IMR-90 (cell line): ENCODE measurements at regions not wholly inside any gene's neighbourhood (a gene's known extent, or its start where the extent isn't known, plus 50 kb on each side); places are given as distances from the start of the nearest gene placed in this dataset.

ENCODE experiments used
- ATAC-seq: fragments of 200-7000 bp; cut with Tn5 transposase; 2 replicates; pipeline ENCODE4 v1.9.1; 2020; ENCODE audit warnings: low read depth, mild to moderate bottlenecking, moderate library complexity
- BruUV-seq: library from RNA; stranded (reverse); fragments of 400-500 nt; replicated peaks from 2 replicates; lab custom pipeline; 2021; lab: Mats Ljungman, UMichigan
- CTCF ChIA-PET: fragments of 300-600 bp; formaldehyde crosslinking; extraction: SDS; loops from one replicate; lab custom pipeline; 2021; ENCODE audit warnings: antibody characterized with exemption; lab: Yijun Ruan, JAX
- POLR2A ChIA-PET: fragments of 300-600 bp; sonication (Branson Sonifier 250); formaldehyde crosslinking; loops from one replicate; lab custom pipeline; 2022; ENCODE audit warnings: antibody characterized with exemption; ENCODE audit not compliant: unreplicated experiment; lab: Charles Lee
- DNase-seq: peaks from one replicate; pipeline ENCODE4 v3.0.0; 2013
- H2AFZ ChIP-seq: replicated peaks from 2 replicates; pipeline ENCODE3; 2013; ENCODE audit warnings: low read length, mild to moderate bottlenecking; ENCODE audit not compliant: poor library complexity
- H2AK5ac ChIP-seq: 2 replicates; pipeline ENCODE4 v1.6.1; 2013; ENCODE audit warnings: low read depth, low read length, inconsistent platforms
- H2AK9ac ChIP-seq: replicated peaks from 2 replicates; pipeline ENCODE3; 2013; ENCODE audit warnings: mild to moderate bottlenecking, low read depth, low read length, moderate library complexity; ENCODE audit not compliant: poor library complexity
- H2BK120ac ChIP-seq: 2 replicates; pipeline ENCODE4 v1.6.1; 2013; ENCODE audit warnings: low read depth, low read length, inconsistent platforms
- H2BK15ac ChIP-seq: 3 replicates; pipeline ENCODE4 v1.6.1; 2013; ENCODE audit warnings: low read depth, low read length, inconsistent platforms
- H2BK20ac ChIP-seq: 2 replicates; pipeline ENCODE4 v1.6.1; 2013; ENCODE audit warnings: low read depth, mild to moderate bottlenecking, inconsistent platforms, low read length, moderate library complexity
- H2BK5ac ChIP-seq: 2 replicates; pipeline ENCODE4 v1.6.1; 2013; ENCODE audit warnings: mild to moderate bottlenecking, low read depth, low read length, inconsistent platforms; ENCODE audit not compliant: poor library complexity, severe bottlenecking
- H3K14ac ChIP-seq: replicated peaks from 2 replicates; pipeline ENCODE4 v1.6.1; 2013; ENCODE audit warnings: low read depth, low read length, inconsistent platforms
- H3K18ac ChIP-seq: 2 replicates; pipeline ENCODE4 v1.6.1; 2013; ENCODE audit warnings: low read depth, low read length, control low read depth
- H3K23ac ChIP-seq: 2 replicates; pipeline ENCODE4 v1.6.1; 2013; ENCODE audit warnings: low read depth, low read length, inconsistent platforms
- H3K27ac ChIP-seq: 2 replicates; pipeline ENCODE4 v1.5.1; 2013; ENCODE audit warnings: mild to moderate bottlenecking, control low read depth, low read length; ENCODE audit not compliant: insufficient read depth
- H3K27me3 ChIP-seq: 2 replicates; pipeline ENCODE4 v1.6.1; 2013; ENCODE audit warnings: low read length; ENCODE audit not compliant: control insufficient read depth, insufficient read depth
- H3K36me3 ChIP-seq: 2 replicates; pipeline ENCODE4 v1.6.1; 2013; ENCODE audit warnings: low read length, mixed read lengths; ENCODE audit not compliant: control insufficient read depth, insufficient read depth
- H3K4ac ChIP-seq: 2 replicates; pipeline ENCODE4 v1.6.1; 2013; ENCODE audit warnings: low read depth, low read length, inconsistent platforms
- H3K4me1 ChIP-seq: 2 replicates; pipeline ENCODE4 v1.6.1; 2013; ENCODE audit warnings: low read length, mixed read lengths; ENCODE audit not compliant: control insufficient read depth, insufficient read depth
- H3K4me2 ChIP-seq: 2 replicates; pipeline ENCODE4 v1.6.1; 2013; ENCODE audit warnings: low read depth, mild to moderate bottlenecking, control low read depth, low read length, moderate library complexity
- H3K4me3 ChIP-seq: 2 replicates; pipeline ENCODE4 v1.5.1; 2013; ENCODE audit warnings: low read depth, mild to moderate bottlenecking, control low read depth, low read length, moderate library complexity; ENCODE audit not compliant: insufficient read depth
- H3K56ac ChIP-seq: 2 replicates; pipeline ENCODE4 v1.6.1; 2013; ENCODE audit warnings: low read length, inconsistent platforms; ENCODE audit not compliant: insufficient read depth; ENCODE audit errors: extremely low read depth
- H3K79me1 ChIP-seq, 2 experiments: 2 replicates each; pipeline ENCODE4 v1.6.1; 2013; ENCODE audit warnings: low read length in 2 of 2, inconsistent platforms in 1 of 2, low read depth in 1 of 2
- H3K9ac ChIP-seq: 2 replicates; pipeline ENCODE4 v1.6.1; 2013; ENCODE audit warnings: low read depth, low read length, control low read depth
- H3K9me1 ChIP-seq: 2 replicates; pipeline ENCODE4 v1.6.1; 2013; ENCODE audit warnings: low read length, inconsistent platforms; ENCODE audit not compliant: insufficient read depth
- H3K9me3 ChIP-seq: 2 replicates; pipeline ENCODE4 v1.6.1; 2013; ENCODE audit warnings: low read length; ENCODE audit not compliant: control insufficient read depth, insufficient read depth
- H4K20me1 ChIP-seq: 2 replicates; pipeline ENCODE4 v1.6.1; 2013; ENCODE audit warnings: low read length, inconsistent platforms; ENCODE audit not compliant: insufficient read depth
- H4K5ac ChIP-seq: 2 replicates; pipeline ENCODE4 v1.6.1; 2013; ENCODE audit warnings: mild to moderate bottlenecking, low read depth, low read length, control low read depth
- H4K8ac ChIP-seq, 2 experiments: 2 replicates each; pipeline ENCODE4 v1.6.1; 2013; ENCODE audit warnings: low read depth in 2 of 2, low read length in 2 of 2, control low read depth in 1 of 2, inconsistent platforms in 1 of 2
- H4K91ac ChIP-seq: 2 replicates; pipeline ENCODE4 v1.6.1; 2013; ENCODE audit warnings: low read depth, low read length, inconsistent platforms; ENCODE audit not compliant: insufficient read depth
- MXI1 ChIP-seq: IDR thresholded peaks from 2 replicates; pipeline ENCODE4 v1.6.1; 2012; ENCODE audit warnings: low read depth, mild to moderate bottlenecking, low read length, moderate library complexity, borderline replicate concordance
- RFX5 ChIP-seq: IDR thresholded peaks from 2 replicates; pipeline ENCODE4 v1.8.0; 2012; ENCODE audit warnings: low read depth, mild to moderate bottlenecking, low read length, moderate library complexity
- SMC3 ChIP-seq: fragments of 150-350 bp; IDR thresholded peaks from 2 replicates; pipeline ENCODE4 v1.6.1; 2016; ENCODE audit warnings: low read depth, mild to moderate bottlenecking, antibody characterized with exemption, low read length, moderate library complexity
- WGBS, 2 experiments: methylation state at CpG; one replicate each; pipeline versions ENCODE4 v1.1.5 to v1.1.7; 2013; ENCODE audit warnings: missing lambda C conversion rate in 2 of 2; ENCODE audit not compliant: insufficient read length in 1 of 2; ENCODE audit errors: extremely low coverage in 2 of 2; 5-methylcytosine and 5-hydroxymethylcytosine counted together
- dilution Hi-C: fragments of 300-500 bp; cut with HindIII; formaldehyde crosslinking; loops from one replicate; pipeline ENCODE4 v1.14.3; 2018; ENCODE audit warnings: low sequenced_read_pairs; ENCODE audit not compliant: unreplicated experiment
- in situ Hi-C: fragments of 300-500 bp; cut with MboI; formaldehyde crosslinking; loops from 3 replicates; pipeline ENCODE4 v1.14.3; 2019; ENCODE audit warnings: low sequenced_read_pairs, inconsistent platforms, mixed read lengths
- intact Hi-C: fragments of 100-400 bp; cut with micrococcal nuclease; formaldehyde crosslinking; loops from 2 replicates; pipeline ENCODE4 v1.10.0; 2022

DNA sequence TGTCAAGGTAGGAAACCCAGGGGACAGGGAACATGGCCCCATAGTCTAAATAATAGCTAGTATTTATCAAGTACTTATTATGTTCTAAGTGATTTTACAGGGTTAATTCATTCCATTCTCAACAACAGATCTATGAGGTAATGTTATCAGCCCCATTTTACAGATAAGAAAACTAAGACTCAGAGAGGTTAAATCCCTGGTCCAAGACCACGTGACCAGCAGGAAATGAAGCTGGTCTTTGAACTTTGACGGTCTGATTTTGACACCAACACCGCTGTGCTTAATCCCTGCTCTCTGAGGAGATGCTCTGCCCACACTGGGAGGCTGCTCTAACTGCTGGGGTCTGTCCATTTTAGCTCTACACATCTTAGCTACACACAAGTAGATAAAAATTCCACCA, 253.5 kb downstream of the SPTSSA start:
- in situ Hi-C loops = no loop called here
- Histone ChIP-seq H3K4ac (no peak overlapping the region), H3K56ac (no peak overlapping the region), H2BK5ac (no peak overlapping the region), H3K9me3 (no peaks in the 10 kb centered on the region), H3K79me1 (no peaks in the 10 kb centered on the region), H3K9ac (no peak overlapping the region), H3K14ac (no peak overlapping the region), H4K5ac (no peak overlapping the region), H4K8ac (no peak overlapping the region), H4K20me1 (no peaks in the 10 kb centered on the region), H3K4me2 (no peak overlapping the region), H2BK20ac (no peak overlapping the region), H3K27me3 (no peaks in the 10 kb centered on the region), H3K18ac (no peak overlapping the region), H3K27ac (no peak overlapping the region), H2AK5ac (no peak overlapping the region), H2AK9ac (no peak overlapping the region), H3K9me1 (no peaks in the 10 kb centered on the region), H3K4me3 (no peak overlapping the region), H3K23ac (no peak overlapping the region), H4K91ac (no peak overlapping the region), H2AFZ (no peak overlapping the region), H3K36me3 (no peaks in the 10 kb centered on the region), H2BK120ac (no peak overlapping the region), H3K4me1 (no peaks in the 10 kb centered on the region), H2BK15ac (no peak overlapping the region)
- TF ChIP-seq SMC3 = no peak
- no peak for TF ChIP-seq RFX5
- no peak for TF ChIP-seq MXI1
- ChIA-PET POLR2A (no interaction called here), CTCF (no interaction called here)
- dilution Hi-C loops = no loop called here
- intact Hi-C loops = no loop called here
- WGBS, 2 experiments = 54% methylated on average over 3 of the region's 3 CpGs; no CpG with 5 or more reads in 1 of the 2 experiments
- ATAC-seq (no peak), DNase-seq (no peak)
- no TSS peak for BruUV-seq
